ENCODE measurements at regions not wholly inside any gene's neighbourhood (a gene's known extent, or its start where the extent isn't known, plus 50 kb on each side); places are given as distances from the start of the nearest gene placed in this dataset.

DNA sequence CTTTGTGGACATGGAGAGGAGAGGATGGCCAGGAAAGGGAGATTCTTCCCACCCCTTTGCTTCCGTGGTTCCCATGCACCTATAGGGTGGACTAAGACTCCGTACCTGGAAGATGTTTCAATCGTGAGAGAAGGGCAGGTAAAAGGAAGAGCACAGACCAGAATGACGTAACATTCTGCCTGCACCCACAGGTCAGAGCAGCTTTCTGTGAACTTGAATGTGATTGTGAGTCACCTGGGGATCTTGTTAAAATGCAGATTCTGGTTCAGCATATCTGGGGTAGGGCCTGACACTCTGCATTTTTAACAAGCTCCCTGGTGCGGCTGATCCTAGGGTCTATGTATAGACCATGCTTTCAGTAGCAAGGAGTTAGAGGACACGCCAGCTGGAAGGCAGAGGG is 164.1 kb upstream of the SGK1 start:
- Histone ChIP-seq H3K4me1 (replicated peaks; ENCODE audit: insufficient read depth) (no peaks in the 10 kb centered on the region), H3K9me2 (ENCODE audit: insufficient read depth) (0 out of 2 replicates have a peak, but pooled peaks cover 3% of the 10 kb centered on the region), H3K4me3 (no peak overlapping the region), H3K36me3 (ENCODE audit: low read depth) (no peaks in the 10 kb centered on the region), H3F3A (ENCODE audit: insufficient read depth, low read depth) (no peaks in the 10 kb centered on the region), H2AFZ (no peak overlapping the region), H3K27ac (no peak overlapping the region), H3K4me2 (no peak overlapping the region), H3K27me3 (ENCODE audit: insufficient read depth, low read depth) (no peaks in the 10 kb centered on the region), H3K9me3 (ENCODE audit: insufficient read depth, low read depth) (no peaks in the 10 kb centered on the region), H4K20me1 (ENCODE audit: insufficient read depth) (no peaks in the 10 kb centered on the region), H3K79me2 (ENCODE audit: low read depth) (no peaks in the 10 kb centered on the region)
- POLR2A ChIA-PET (ENCODE audit: unreplicated experiment), result no interaction called here
- TF ChIP-seq CTCF (conservative IDR thresholded peaks at IDR 0.05), result no peak
- no peak for TF ChIP-seq EZH2 (IDR thresholded peaks at IDR 0.05; ENCODE audit: low read depth)
- no peak for DNase-seq
- BruUV-seq (replicated peaks), result no TSS peak
- CTCF ChIA-PET, result no interaction called here
- intact Hi-C loops (cut with micrococcal nuclease; ENCODE audit: unreplicated experiment), result no loop called here

DNA sequence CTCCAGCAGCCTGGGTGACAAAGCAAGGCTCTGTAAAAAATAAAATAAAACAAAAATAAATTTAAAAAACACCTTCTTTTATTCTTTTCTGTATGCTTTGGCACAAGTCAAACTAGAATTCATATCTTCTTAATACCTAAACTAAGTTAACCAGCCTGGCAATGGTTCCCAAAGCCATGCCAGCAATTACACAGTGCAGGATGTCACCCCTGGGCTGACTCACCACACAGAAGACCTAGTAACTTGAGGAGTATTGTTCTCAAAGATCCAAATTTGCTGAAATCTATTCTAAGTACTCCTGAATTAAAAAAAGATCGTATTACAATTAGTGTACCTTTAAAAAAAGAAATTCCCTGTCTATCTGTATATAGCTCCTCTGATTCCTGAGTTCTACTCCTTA is 162.7 kb upstream of the SGK1 start:
- Histone ChIP-seq H3K4me3 (no peak overlapping the region), H3K27ac (no peak overlapping the region), H3F3A (ENCODE audit: insufficient read depth, low read depth) (no peaks in the 10 kb centered on the region), H3K27me3 (ENCODE audit: insufficient read depth, low read depth) (no peaks in the 10 kb centered on the region), H3K9me3 (ENCODE audit: insufficient read depth, low read depth) (no peaks in the 10 kb centered on the region), H2AFZ (no peak overlapping the region), H3K4me1 (replicated peaks; ENCODE audit: insufficient read depth) (no peaks in the 10 kb centered on the region), H3K4me2 (no peak overlapping the region), H4K20me1 (ENCODE audit: insufficient read depth) (no peaks in the 10 kb centered on the region), H3K36me3 (ENCODE audit: low read depth) (no peaks in the 10 kb centered on the region), H3K79me2 (ENCODE audit: low read depth) (no peaks in the 10 kb centered on the region), H3K9me2 (ENCODE audit: insufficient read depth) (0 out of 2 replicates have a peak, but pooled peaks cover 3% of the 10 kb centered on the region)
- ChIA-PET POLR2A (ENCODE audit: unreplicated experiment) (no interaction called here), CTCF (interaction anchor here (0.6 kb wide), 1 partner anchor 161 kb away, joined by 5 read pairs; no protein-coding TSS in a partner anchor)
- DNase-seq, result no peak
- intact Hi-C loops (cut with micrococcal nuclease; ENCODE audit: unreplicated experiment), result no loop called here
- BruUV-seq (replicated peaks), result no TSS peak
- TF ChIP-seq EZH2 (IDR thresholded peaks at IDR 0.05; ENCODE audit: low read depth), result no peak
- no peak for TF ChIP-seq CTCF (conservative IDR thresholded peaks at IDR 0.05)

- H3K27ac ChIP-seq, result no peak overlapping the region
- H3F3A ChIP-seq (ENCODE audit: insufficient read depth, low read depth), result no peaks in the 10 kb centered on the region
- H3K27me3 ChIP-seq (ENCODE audit: insufficient read depth, low read depth), result no peaks in the 10 kb centered on the region
- intact Hi-C loops (cut with micrococcal nuclease; ENCODE audit: unreplicated experiment), result no loop called here
- no TSS peak for BruUV-seq (replicated peaks)
- no peaks in the 10 kb centered on the region for H3K9me3 ChIP-seq (ENCODE audit: insufficient read depth, low read depth)
- no peak overlapping the region for H3K4me3 ChIP-seq
- H3K4me2 ChIP-seq, result no peak overlapping the region
- no peak for TF ChIP-seq EZH2 (IDR thresholded peaks at IDR 0.05; ENCODE audit: low read depth)
- no peak for TF ChIP-seq CTCF (conservative IDR thresholded peaks at IDR 0.05)
- POLR2A ChIA-PET (ENCODE audit: unreplicated experiment), result no interaction called here
- no peaks in the 10 kb centered on the region for H3K9me2 ChIP-seq (ENCODE audit: insufficient read depth)
- DNase-seq, result no peak
- H2AFZ ChIP-seq, result no peak overlapping the region
- H3K36me3 ChIP-seq (ENCODE audit: low read depth), result no peaks in the 10 kb centered on the region
- no peaks in the 10 kb centered on the region for H3K79me2 ChIP-seq (ENCODE audit: low read depth)
- H3K4me1 ChIP-seq (replicated peaks; ENCODE audit: insufficient read depth), result no peaks in the 10 kb centered on the region
- CTCF ChIA-PET, result interaction anchor here (0.7 kb wide), 1 partner anchor 11 kb away, joined by 7 read pairs; no protein-coding TSS in a partner anchor
- no peaks in the 10 kb centered on the region for H4K20me1 ChIP-seq (ENCODE audit: insufficient read depth)
Observed at GRCh38 chr6:134478764-134479399, 161.0 kb upstream of the SGK1 start.
